Stomach (tissue), 8 donors: ENCODE measurements at regions not wholly inside any gene's neighbourhood (a gene's known extent, or its start where the extent isn't known, plus 50 kb on each side); places are given as distances from the start of the nearest gene placed in this dataset.
A peak's percentile ranks its signal among the peaks of the same experiment; 100 is the strongest.

Experiments used
- DNase-seq, 2 donors: peaks; one replicate each; pipeline versions ENCODE4 v3.0.0 to v3.0.0-alpha.2; 2013 to 2019
- H3K27ac ChIP-seq, 5 donors: fragments of 200-600 bp in 4 of 5; sonication (generic) in 4 of 5; one replicate each; pipeline ENCODE4 v1.5.1; 2013 to 2019; ENCODE audit warnings: mild to moderate bottlenecking in 1 of 5, moderate library complexity in 1 of 5
- H3K27me3 ChIP-seq, 3 donors: fragments of 200-600 bp; sonication (generic); one replicate each; pipeline ENCODE4 v1.5.1; 2017 to 2019; ENCODE audit warnings: mixed run types in 1 of 3
- H3K36me3 ChIP-seq, 4 donors: fragments of 200-600 bp; sonication (generic); 1 replicate in 3 of 4; 2 replicates in 1 of 4; pipeline ENCODE4 v1.5.1; 2016 to 2019
- H3K4me1 ChIP-seq, 4 donors: fragments of 200-600 bp; sonication (generic); one replicate each; pipeline ENCODE4 v1.5.1; 2016 to 2019
- H3K4me3 ChIP-seq, 4 donors: fragments of 200-600 bp; sonication (generic) in 3 of 4; one replicate each; pipeline ENCODE4 v1.5.1; 2016 to 2019; ENCODE audit warnings: mild to moderate bottlenecking in 1 of 4
- H3K9me3 ChIP-seq, 4 donors: fragments of 200-600 bp; sonication (generic); one replicate each; pipeline ENCODE4 v1.5.1; 2016 to 2019
- CTCF ChIP-seq, 7 experiments: fragments of 450-650 bp in 4 of 7; fragments of 200-600 bp in 3 of 7; sonication (generic) in 3 of 7; IDR thresholded peaks; one replicate each; pipeline ENCODE4 v1.5.1; 2016 to 2019; ENCODE audit warnings: antibody characterized with exemption in 7 of 7, control low read depth in 2 of 7, mild to moderate bottlenecking in 1 of 7
- EP300 ChIP-seq: sonication (generic); formaldehyde crosslinking; IDR thresholded peaks from one replicate; pipeline ENCODE4 v1.6.1; 2017; ENCODE audit warnings: antibody characterized with exemption
- POLR2A ChIP-seq, 4 donors: fragments of 450-650 bp; IDR thresholded peaks; one replicate each; pipeline ENCODE4 v1.6.1; 2016; ENCODE audit warnings: antibody characterized with exemption in 4 of 4, control low read depth in 2 of 4, mild to moderate bottlenecking in 1 of 4, moderate library complexity in 1 of 4
- POLR2AphosphoS5 ChIP-seq, 3 donors: sonication (generic); formaldehyde crosslinking; IDR thresholded peaks; one replicate each; pipeline ENCODE4 v1.6.1; 2016; ENCODE audit warnings: antibody characterized with exemption in 3 of 3
- WGBS, 5 donors: extraction: QIAGEN DNeasy Blood & Tissue Kit in 3 of 5; methylation state at CpG; one replicate each; pipeline versions ENCODE4 v1.1.5 to v1.1.7; 2013 to 2018; 5-methylcytosine and 5-hydroxymethylcytosine counted together
- intact Hi-C: fragments of 100-400 bp; cut with DNase I; formaldehyde crosslinking; loops from one replicate; pipeline ENCODE4 v1.15.1; 2023; ENCODE audit warnings: low total_unique reads
- donor health status: healthy with polysubstance abuse.
- donor health status: Bipolar disorder and iron deficiency.
- donor health status: healthy.

GRCh38 chr12:89117448-89118034 lies 234.8 kb downstream of the DUSP6 start:
- 10 to 23% (median 12%) methylated on average over 2 of the region's 2 CpGs for WGBS, 5 donors
- H3K4me1 ChIP-seq = peaks cover 0 to 10% (median 2%) of the 10 kb centered on the region in 4 donors
- intact Hi-C loops = no loop called here
- H3K4me3 ChIP-seq = no peak overlapping the region
- TF ChIP-seq CTCF (IDR thresholded peaks at IDR 0.05) (no peak), POLR2AphosphoS5 (IDR thresholded peaks at IDR 0.05) (peak in 2 of 3 donors; percentile 41 to 64)
- no peaks in the 10 kb centered on the region for H3K36me3 ChIP-seq
- DNase-seq = peak; percentile 64 to 74
- no peaks in the 10 kb centered on the region for H3K27me3 ChIP-seq
- H3K27ac ChIP-seq = peak overlapping the region; percentile 10 to 61 (median 34)
- no peaks in the 10 kb centered on the region for H3K9me3 ChIP-seq

GRCh38 chr12:89111964-89112363 lies 240.3 kb downstream of the DUSP6 start:
- no peaks in the 10 kb centered on the region for H3K9me3 ChIP-seq
- no peak overlapping the region for H3K4me3 ChIP-seq
- no peaks in the 10 kb centered on the region for H3K36me3 ChIP-seq
- intact Hi-C loops = no loop called here
- no peak for DNase-seq
- H3K27me3 ChIP-seq = no peaks in the 10 kb centered on the region
- TF ChIP-seq POLR2A (IDR thresholded peaks at IDR 0.05) = no peak
- no peak for TF ChIP-seq EP300
- TF ChIP-seq POLR2AphosphoS5 (IDR thresholded peaks at IDR 0.05) = no peak
- TF ChIP-seq CTCF (IDR thresholded peaks at IDR 0.05) = no peak
- no peak overlapping the region for H3K27ac ChIP-seq
- WGBS, 5 donors = 93 to 99% (median 96%) methylated on average over 2 of the region's 2 CpGs
- H3K4me1 ChIP-seq = peaks cover 0 to 4% (median under 1%) of the 10 kb centered on the region in 4 donors

- Histone ChIP-seq H3K36me3 (no peaks in the 10 kb centered on the region), H3K4me1 (no peaks in the 10 kb centered on the region), H3K4me3 (no peak overlapping the region), H3K27ac (no peak overlapping the region), H3K27me3 (no peaks in the 10 kb centered on the region), H3K9me3 (no peaks in the 10 kb centered on the region)
- TF ChIP-seq CTCF (IDR thresholded peaks at IDR 0.05) (no peak), POLR2AphosphoS5 (IDR thresholded peaks at IDR 0.05) (no peak), POLR2A (IDR thresholded peaks at IDR 0.05) (no peak), EP300 (no peak)
- 88 to 100% (median 96%) methylated on average over 2 of the region's 2 CpGs for WGBS, 5 donors
- no peak for DNase-seq
- intact Hi-C loops = no loop called here
Observed at GRCh38 chr12:89108265-89108664, 244.0 kb downstream of the DUSP6 start.

GRCh38 chr12:89106950-89107349 lies 245.4 kb downstream of the DUSP6 start:
- H3K27me3 ChIP-seq = no peaks in the 10 kb centered on the region
- H3K4me3 ChIP-seq = no peak overlapping the region
- H3K27ac ChIP-seq = no peak overlapping the region
- DNase-seq = no peak
- no peaks in the 10 kb centered on the region for H3K9me3 ChIP-seq
- 79 to 87% (median 84%) methylated on average over 5 of the region's 5 CpGs for WGBS, 5 donors
- no peak for TF ChIP-seq EP300
- intact Hi-C loops = no loop called here
- no peaks in the 10 kb centered on the region for H3K36me3 ChIP-seq
- no peaks in the 10 kb centered on the region for H3K4me1 ChIP-seq

- Histone ChIP-seq H3K4me1 (no peaks in the 10 kb centered on the region), H3K9me3 (no peaks in the 10 kb centered on the region), H3K27me3 (no peaks in the 10 kb centered on the region), H3K27ac (no peak overlapping the region), H3K4me3 (no peak overlapping the region), H3K36me3 (no peaks in the 10 kb centered on the region)
- intact Hi-C loops = no loop called here
- no peak for TF ChIP-seq EP300
- no peak for TF ChIP-seq POLR2AphosphoS5 (IDR thresholded peaks at IDR 0.05)
- no peak for TF ChIP-seq CTCF (IDR thresholded peaks at IDR 0.05)
- no peak for TF ChIP-seq POLR2A (IDR thresholded peaks at IDR 0.05)
- 48 to 85% (median 56%) methylated on average over 1 of the region's 1 CpG for WGBS, 5 donors
- no peak for DNase-seq
Observed at GRCh38 chr12:89105243-89105642, 247.1 kb downstream of the DUSP6 start.
